HG02870 (cell line): ENCODE measurements at regions not wholly inside any gene's neighbourhood (a gene's known extent, or its start where the extent isn't known, plus 50 kb on each side); places are given as distances from the start of the nearest gene placed in this dataset.
"Not testable (repeated sequence)": the region's sequence is repeated elsewhere in the genome, so short reads cannot be mapped to it uniquely, and the experiment has no call there.

Source experiments
- ATAC-seq: cut with Tn5 transposase; IDR thresholded peaks from one replicate; pipeline ENCODE4 v1.9.1; 2021; ENCODE audit warnings: mild to moderate bottlenecking, moderate library complexity; ENCODE audit not compliant: unreplicated experiment

DNA sequence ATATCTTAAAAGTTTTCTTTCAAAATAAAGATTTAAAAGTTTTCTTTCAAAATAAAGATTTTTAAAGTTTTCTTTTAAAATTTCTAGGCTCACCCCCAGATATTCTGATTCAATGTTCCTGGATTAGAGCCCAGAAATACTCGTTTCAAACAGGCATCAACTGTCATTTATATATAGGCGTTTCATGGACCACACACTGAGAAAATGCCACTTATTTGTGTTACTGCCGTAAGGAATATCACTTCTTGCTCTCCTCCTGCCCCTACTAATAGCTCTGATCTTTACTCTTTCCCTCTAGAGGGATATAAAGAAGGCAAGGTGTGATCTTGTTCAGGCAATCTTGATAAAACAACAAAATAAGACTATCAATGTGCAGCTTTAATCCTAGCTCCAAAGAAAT, 1324.1 kb downstream of the CDH8 start:
- ATAC-seq, result no peak

DNA sequence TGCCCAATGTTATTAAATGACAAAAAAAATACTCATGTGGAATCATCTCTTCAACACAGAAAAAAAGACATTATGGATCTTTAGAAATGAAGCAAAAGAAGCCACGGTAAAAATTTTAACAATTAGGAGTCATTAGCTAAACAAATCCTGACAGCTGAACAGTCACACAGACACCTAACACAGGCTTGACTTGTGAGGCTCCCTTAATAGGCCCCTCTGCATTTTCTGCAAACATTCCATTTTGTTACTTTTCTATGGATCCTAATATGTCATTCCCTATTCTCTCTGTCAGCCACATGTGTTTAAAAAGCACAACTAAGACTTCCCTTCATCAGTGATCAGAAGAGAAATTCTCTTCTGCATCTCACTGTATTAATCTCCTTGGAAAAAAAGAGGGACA, 1331.5 kb downstream of the CDH8 start:
- no peak for ATAC-seq

DNA sequence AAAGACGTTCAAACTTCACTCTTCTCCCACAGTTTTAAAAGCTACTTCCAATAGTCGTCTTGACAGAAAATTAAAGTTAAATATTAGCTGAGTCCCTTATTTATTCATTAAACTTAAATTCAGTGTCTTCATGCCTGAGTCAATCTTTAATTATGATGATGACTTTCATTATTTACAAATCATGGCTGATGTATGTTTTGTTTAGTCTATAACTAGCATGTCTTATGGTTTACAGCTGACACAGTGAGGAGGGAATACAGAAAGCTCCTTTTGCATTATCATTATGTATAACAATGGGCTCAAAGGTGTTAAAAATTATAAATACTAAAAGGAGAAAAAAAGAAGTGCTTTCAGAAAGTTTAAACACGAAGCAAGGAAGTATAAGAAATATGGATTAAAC, 1333.1 kb downstream of the CDH8 start:
- no peak for ATAC-seq

DNA sequence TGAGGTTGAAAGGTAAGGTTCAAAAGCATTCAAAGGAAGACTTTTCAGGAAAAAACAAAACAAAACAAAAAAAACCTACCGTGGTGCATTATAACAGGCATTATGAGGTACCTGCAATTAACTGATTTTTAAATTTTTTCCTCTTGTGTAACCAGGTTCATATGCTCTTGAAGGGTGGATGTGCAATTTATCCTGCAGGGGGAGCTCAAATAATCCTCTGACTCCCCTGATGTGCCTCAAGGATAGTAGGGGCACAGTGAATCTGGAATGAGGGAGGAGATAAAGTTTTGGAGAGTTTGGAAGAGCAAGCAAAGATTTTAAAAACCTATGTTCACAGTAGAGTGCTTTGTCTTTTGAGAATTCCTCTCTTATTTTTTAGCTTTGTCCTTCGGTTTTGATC, 1349.4 kb downstream of the CDH8 start:
- ATAC-seq, result no peak

GRCh38 chr16:60684002-60684401, 1352.2 kb downstream of the CDH8 start:
- ATAC-seq, result no peak

- no peak for ATAC-seq
Measured at GRCh38 chr16:60682219-60682618, 1354.0 kb downstream of the CDH8 start.

- ATAC-seq, result no peak
Measured at GRCh38 chr16:60681043-60681442, 1355.2 kb downstream of the CDH8 start.

GRCh38 chr16:60675022-60675421, 1361.2 kb downstream of the CDH8 start:
- no peak for ATAC-seq

- ATAC-seq, result no peak
Measured at GRCh38 chr16:60674241-60674640, 1362.0 kb downstream of the CDH8 start.

DNA sequence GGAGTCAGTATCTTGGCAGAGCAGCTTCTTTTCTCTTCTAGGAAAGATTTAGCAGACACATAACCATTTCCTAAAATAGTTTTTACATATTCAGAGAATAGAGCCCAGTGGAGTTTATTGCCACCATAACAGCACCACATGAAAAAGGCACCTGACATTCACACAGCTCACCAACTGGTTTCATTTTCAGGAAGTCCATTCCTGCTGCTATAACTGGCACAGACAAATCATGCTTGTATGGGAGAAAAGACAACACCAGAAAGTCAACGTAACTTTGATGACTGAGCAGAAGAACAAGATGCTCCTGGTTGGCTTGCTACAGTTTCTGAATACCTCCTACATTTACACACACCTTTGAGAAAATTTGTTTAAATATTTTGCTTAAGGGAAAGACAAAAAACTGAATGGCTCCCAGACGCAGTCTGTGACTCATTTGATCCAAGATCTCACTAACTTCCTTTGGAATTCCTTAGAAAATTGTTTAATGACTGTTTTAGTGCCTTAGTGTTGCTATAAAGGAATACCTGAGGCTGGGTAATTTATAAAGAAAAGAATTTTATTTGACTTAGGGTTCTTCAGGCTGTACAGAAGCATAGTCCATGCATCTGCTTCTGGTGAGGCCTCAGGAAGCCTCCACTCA, 1380.6 kb downstream of the CDH8 start:
- no peak for ATAC-seq

DNA sequence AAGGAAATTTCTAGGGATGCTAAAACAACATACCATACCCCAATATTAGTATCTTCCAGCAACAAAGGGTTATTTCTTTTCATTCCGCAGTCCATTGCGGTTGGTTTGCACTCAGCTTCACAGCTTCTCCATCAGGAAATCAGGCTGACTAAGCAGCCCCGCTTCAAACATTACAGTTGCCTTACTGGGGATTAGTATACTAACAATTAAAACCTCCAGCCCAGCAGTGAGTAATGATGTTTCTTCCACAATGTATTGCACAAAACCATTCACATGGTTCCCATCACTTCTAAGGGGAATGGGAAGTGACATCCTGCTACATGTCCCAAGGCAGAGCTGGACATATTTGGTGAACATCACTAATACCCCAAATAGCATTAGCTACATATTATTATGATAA, 1384.9 kb downstream of the CDH8 start:
- ATAC-seq, result no peak

DNA sequence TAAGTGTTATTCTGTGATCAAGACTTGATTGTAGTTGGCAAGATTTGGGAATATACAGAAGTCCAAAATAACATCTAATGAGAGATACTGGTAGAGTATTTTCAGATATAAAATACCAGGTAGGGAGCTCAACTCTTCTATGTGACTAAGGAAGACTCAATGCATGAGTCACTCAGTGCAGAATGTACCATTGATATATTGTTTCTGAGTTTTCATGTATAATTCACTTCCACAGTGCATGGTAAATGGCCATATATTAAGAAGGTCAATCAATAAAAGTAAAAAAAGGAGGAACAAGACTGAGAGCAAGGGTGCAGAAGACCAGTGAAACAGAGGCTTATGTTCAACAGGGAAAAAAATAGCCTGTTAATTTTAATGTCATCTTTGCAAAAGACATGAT, 1387.9 kb downstream of the CDH8 start:
- no peak for ATAC-seq

DNA sequence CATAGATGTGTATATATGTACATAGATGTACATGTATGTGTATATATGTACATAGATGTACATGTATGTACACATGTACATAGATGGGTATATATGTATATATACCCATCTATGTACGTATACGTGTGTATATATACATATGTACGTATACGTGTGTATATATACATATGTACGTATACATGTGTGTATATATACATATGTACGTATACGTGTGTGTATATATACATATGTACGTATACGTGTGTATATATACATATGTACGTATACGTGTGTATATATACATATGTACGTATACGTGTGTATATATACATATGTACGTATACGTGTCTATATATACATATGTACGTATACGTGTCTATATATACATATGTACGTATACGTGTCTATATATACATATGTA, 1388.8 kb downstream of the CDH8 start:
- ATAC-seq, result not testable (repeated sequence)

GRCh38 chr16:60646631-60647030, 1389.6 kb downstream of the CDH8 start:
- no peak for ATAC-seq

GRCh38 chr16:60645541-60645940, 1390.7 kb downstream of the CDH8 start:
- ATAC-seq, result no peak

DNA sequence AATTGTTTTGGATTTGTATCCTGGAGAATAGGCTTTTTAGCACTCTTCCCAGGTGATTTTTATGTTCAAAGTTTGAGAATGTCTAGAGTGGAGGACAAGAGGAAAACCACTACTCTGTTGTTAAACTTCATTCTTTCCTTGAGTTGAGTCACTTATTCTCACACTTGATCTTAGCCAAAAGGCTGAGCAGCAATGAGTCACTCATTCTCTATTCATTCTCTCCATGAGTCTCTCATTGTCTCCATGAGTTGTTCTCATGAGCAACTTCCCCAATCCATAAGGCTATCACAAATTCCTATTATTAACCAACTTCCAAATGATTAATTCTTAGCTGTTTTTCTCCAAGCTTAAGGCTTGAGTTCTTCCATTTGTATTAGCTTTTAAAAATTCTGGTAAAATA, 1393.3 kb downstream of the CDH8 start:
- ATAC-seq, result no peak

DNA sequence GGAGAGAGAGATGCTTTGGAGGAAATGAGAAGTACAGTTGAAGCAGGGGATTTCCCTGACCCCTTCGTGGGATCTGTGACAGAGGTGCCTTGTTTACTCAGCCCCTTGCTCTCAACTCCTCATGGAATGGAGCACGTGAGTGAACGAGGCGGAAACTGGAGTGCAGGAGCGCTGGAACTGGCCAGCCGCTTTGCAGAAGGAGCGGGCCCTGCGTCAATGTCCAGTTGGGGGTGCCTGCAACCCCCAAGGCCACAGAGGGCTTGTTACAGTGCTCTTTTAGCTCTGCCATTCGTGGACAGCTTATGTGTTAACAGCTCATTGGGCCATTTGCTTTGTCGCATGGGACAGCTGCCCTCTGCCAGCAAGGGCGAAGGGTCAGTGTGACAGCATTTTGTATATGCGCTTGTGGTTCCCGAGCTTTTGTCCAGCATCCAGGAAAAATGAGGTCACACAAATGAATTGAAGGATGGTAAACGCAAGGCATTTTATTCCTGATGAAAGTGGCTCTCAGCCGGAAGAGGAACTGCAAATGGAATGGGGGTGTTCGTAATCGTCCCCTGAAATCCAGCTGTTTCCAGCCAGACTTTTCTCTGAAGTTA, 1395.1 kb downstream of the CDH8 start:
- ATAC-seq, result no peak

GRCh38 chr16:60640038-60640437, 1396.2 kb downstream of the CDH8 start:
- no peak for ATAC-seq

DNA sequence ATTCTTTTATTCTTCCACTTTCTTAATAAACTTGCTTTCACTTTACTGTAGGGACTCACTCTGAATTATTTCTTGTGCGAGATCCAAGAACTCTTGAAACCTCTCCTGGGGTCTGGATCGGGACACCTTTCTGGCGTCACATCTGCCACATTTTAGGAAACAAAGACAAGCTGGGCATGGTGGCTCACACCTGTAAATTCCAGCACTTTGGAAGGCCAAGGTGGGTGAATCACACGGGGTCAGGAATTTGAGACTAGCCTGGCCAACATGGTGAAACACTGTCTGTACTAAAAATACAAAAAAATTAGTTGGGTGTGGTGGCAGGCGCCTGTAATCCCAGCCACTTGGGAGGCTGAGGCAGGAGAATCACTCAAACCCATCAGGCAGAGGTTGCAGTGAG, 1399.6 kb downstream of the CDH8 start:
- ATAC-seq, result not testable (repeated sequence)

DNA sequence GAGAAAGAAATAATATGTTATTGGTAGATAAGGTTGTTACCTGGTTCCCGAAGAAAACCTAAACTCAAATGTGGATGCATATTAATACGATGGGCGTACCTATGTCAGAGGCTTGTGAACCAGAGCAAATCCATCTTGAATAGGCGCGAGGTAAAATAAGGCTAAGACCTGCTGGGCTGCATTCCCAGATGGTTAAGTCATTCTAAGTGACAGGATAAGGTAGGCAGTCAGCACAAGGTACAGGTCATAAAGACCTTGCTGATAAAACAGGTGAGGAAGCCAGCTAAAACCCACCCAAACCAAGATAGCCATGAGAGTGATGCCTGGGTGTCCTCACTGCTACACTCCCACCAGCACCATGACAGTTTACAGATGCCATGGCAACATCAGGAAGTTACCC, 1400.1 kb downstream of the CDH8 start:
- no peak for ATAC-seq

DNA sequence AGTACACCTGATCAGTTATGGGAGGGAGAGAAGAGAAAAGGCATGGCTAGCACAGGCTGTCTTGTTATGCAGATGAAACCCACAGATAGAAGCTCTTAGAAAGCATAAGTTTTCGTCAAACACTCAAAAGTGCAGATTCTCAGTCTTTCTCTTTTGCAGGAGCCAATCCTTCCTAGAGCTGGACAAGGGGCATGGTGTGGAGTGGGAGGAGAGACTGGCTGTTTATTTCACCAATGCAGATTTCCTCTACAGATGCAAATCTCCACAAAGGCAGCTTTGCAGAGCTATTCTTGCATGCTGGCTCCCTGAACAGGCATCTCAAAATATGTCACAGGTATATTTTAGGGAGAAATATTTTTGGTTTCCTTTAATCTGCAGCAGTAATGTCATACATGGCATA, 1400.7 kb downstream of the CDH8 start:
- no peak for ATAC-seq

DNA sequence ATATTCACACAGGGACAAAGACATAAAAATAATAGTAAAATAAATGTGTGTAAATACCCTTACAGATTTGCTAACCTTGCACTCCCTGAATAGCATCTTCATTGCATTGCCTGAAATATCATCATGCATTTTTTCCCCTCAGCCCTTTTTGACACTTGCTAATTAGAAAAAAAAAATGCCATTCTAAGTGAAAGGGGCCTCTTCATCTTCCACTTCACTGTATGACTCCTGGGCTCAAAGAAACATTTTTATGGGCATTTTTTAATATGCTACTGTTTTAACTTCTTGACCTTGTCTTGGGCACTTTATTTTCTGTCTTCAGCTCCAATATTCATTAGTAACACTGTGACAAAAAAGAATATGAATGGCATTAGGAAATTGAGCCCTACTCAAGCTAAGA, 1424.4 kb downstream of the CDH8 start:
- no peak for ATAC-seq

- ATAC-seq, result no peak
Measured at GRCh38 chr16:60608971-60609370, 1427.3 kb downstream of the CDH8 start.
